ENCODE measurements at regions not wholly inside any gene's neighbourhood (a gene's known extent, or its start where the extent isn't known, plus 50 kb on each side); places are given as distances from the start of the nearest gene placed in this dataset.

GRCh38 chr12:34376133-34376799 is 354.0 kb downstream of the ALG10 start:
- BruUV-seq (replicated peaks) = no TSS peak
- H3K27ac Mint-ChIP-seq (ENCODE audit: low read depth, unreplicated experiment) = no peak overlapping the region
- H3K36me3 Mint-ChIP-seq (ENCODE audit: insufficient read depth, unreplicated experiment) = no peaks in the 10 kb centered on the region
- H3K27me3 Mint-ChIP-seq (ENCODE audit: insufficient read depth, unreplicated experiment) = no peaks in the 10 kb centered on the region
- ChIA-PET POLR2A (no interaction called here), CTCF (no interaction called here)
- no peak overlapping the region for H3K4me3 Mint-ChIP-seq (ENCODE audit: unreplicated experiment)
- DNase-seq (ENCODE audit: unreplicated experiment) = no peak
- no peaks in the 10 kb centered on the region for H3K4me1 Mint-ChIP-seq (ENCODE audit: insufficient read depth, unreplicated experiment)
- H3K9me3 Mint-ChIP-seq (ENCODE audit: unreplicated experiment) = no peaks in the 10 kb centered on the region
- intact Hi-C loops (cut with micrococcal nuclease) = no loop called here
- TF ChIP-seq CTCF (IDR thresholded peaks at IDR 0.05; ENCODE audit: unreplicated experiment) = no peak

- Mint-ChIP-seq H3K27me3 (ENCODE audit: insufficient read depth, unreplicated experiment) (no peaks in the 10 kb centered on the region), H3K9me3 (ENCODE audit: unreplicated experiment) (no peaks in the 10 kb centered on the region), H3K4me1 (ENCODE audit: insufficient read depth, unreplicated experiment) (no peaks in the 10 kb centered on the region), H3K27ac (ENCODE audit: low read depth, unreplicated experiment) (no peak overlapping the region), H3K4me3 (ENCODE audit: unreplicated experiment) (no peak overlapping the region), H3K36me3 (ENCODE audit: insufficient read depth, unreplicated experiment) (no peaks in the 10 kb centered on the region)
- TF ChIP-seq CTCF (IDR thresholded peaks at IDR 0.05; ENCODE audit: unreplicated experiment) = no peak
- POLR2A ChIA-PET = no interaction called here
- intact Hi-C loops (cut with micrococcal nuclease) = no loop called here
- CTCF ChIA-PET = no interaction called here
- no TSS peak for BruUV-seq (replicated peaks)
- no peak for DNase-seq (ENCODE audit: unreplicated experiment)
Measured at GRCh38 chr12:34377243-34378035, 355.1 kb downstream of the ALG10 start.

- CTCF ChIA-PET = no interaction called here
- Mint-ChIP-seq H3K36me3 (ENCODE audit: insufficient read depth, unreplicated experiment) (no peaks in the 10 kb centered on the region), H3K27me3 (ENCODE audit: insufficient read depth, unreplicated experiment) (no peaks in the 10 kb centered on the region), H3K27ac (ENCODE audit: low read depth, unreplicated experiment) (no peak overlapping the region), H3K9me3 (ENCODE audit: unreplicated experiment) (no peaks in the 10 kb centered on the region), H3K4me1 (ENCODE audit: insufficient read depth, unreplicated experiment) (no peaks in the 10 kb centered on the region), H3K4me3 (ENCODE audit: unreplicated experiment) (no peak overlapping the region)
- no peak for DNase-seq (ENCODE audit: unreplicated experiment)
- intact Hi-C loops (cut with micrococcal nuclease) = no loop called here
- POLR2A ChIA-PET = no interaction called here
- TF ChIP-seq CTCF (IDR thresholded peaks at IDR 0.05; ENCODE audit: unreplicated experiment) = no peak
- BruUV-seq (replicated peaks) = no TSS peak
Measured at GRCh38 chr12:34379142-34379541, 356.8 kb downstream of the ALG10 start.

- no peaks in the 10 kb centered on the region for H3K27me3 Mint-ChIP-seq (ENCODE audit: insufficient read depth, unreplicated experiment)
- H3K27ac Mint-ChIP-seq (ENCODE audit: low read depth, unreplicated experiment) = no peak overlapping the region
- DNase-seq (ENCODE audit: unreplicated experiment) = no peak
- no peaks in the 10 kb centered on the region for H3K9me3 Mint-ChIP-seq (ENCODE audit: unreplicated experiment)
- H3K4me3 Mint-ChIP-seq (ENCODE audit: unreplicated experiment) = no peak overlapping the region
- intact Hi-C loops (cut with micrococcal nuclease) = no loop called here
- BruUV-seq (replicated peaks) = no TSS peak
- H3K36me3 Mint-ChIP-seq (ENCODE audit: insufficient read depth, unreplicated experiment) = no peaks in the 10 kb centered on the region
- CTCF ChIA-PET = no interaction called here
- no peak for TF ChIP-seq CTCF (IDR thresholded peaks at IDR 0.05; ENCODE audit: unreplicated experiment)
- POLR2A ChIA-PET = no interaction called here
- H3K4me1 Mint-ChIP-seq (ENCODE audit: insufficient read depth, unreplicated experiment) = no peaks in the 10 kb centered on the region
Measured at GRCh38 chr12:34384693-34385092, 362.4 kb downstream of the ALG10 start.

Data from MCF 10A (cell line).